ENCODE measurements at regions not wholly inside any gene's neighbourhood (a gene's known extent, or its start where the extent isn't known, plus 50 kb on each side); places are given as distances from the start of the nearest gene placed in this dataset.

DNA sequence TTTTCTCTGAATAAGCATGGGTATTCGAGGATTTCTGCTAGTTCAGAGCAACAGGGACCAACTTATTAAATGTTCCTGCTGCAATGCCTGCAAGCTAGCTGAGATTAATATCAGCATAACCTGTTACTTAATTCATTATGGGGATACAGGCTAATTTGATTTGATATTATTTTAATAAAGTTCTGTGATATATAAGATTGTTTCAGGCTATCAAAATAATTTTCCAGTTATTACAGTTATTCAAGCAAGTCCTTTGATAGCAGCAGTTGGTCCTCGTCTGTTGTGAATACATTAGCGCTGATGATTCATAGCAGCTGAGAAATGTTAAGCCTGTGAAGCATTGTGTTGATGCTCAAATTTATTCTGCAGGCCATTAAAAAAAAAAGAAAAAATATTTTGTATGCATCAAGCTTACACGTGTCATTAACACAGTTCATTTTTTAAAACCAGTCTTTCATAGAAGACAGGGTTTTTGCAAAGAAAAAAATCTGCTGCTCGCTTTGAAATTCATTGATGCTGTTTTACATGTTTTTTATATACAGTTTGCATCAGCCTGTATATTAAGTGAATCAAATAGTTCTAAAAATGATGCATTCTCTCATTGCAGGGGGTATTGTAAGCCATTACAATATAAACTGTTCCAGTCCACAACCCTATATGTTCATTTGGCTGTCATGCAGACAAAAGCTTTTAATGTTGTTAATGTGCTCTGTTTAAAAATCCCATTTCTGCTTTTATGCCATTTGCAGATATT, 482.5 kb downstream of the BCL11A start:
- no peaks in the 10 kb centered on the region for H3K27me3 Mint-ChIP-seq (ENCODE audit: insufficient read depth)
- peaks cover 45% of the 10 kb centered on the region for H3K9me3 Mint-ChIP-seq
- no peaks in the 10 kb centered on the region for H3K36me3 Mint-ChIP-seq (ENCODE audit: low read depth)
- no peak overlapping the region for H3K4me3 Mint-ChIP-seq
- TF ChIP-seq, protein P1, sequence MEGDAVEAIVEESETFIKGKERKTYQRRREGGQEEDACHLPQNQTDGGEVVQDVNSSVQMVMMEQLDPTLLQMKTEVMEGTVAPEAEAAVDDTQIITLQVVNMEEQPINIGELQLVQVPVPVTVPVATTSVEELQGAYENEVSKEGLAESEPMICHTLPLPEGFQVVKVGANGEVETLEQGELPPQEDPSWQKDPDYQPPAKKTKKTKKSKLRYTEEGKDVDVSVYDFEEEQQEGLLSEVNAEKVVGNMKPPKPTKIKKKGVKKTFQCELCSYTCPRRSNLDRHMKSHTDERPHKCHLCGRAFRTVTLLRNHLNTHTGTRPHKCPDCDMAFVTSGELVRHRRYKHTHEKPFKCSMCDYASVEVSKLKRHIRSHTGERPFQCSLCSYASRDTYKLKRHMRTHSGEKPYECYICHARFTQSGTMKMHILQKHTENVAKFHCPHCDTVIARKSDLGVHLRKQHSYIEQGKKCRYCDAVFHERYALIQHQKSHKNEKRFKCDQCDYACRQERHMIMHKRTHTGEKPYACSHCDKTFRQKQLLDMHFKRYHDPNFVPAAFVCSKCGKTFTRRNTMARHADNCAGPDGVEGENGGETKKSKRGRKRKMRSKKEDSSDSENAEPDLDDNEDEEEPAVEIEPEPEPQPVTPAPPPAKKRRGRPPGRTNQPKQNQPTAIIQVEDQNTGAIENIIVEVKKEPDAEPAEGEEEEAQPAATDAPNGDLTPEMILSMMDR (IDR thresholded peaks at IDR 0.05) = no peak
- no peak for DNase-seq
- no peak overlapping the region for H3K27ac Mint-ChIP-seq
- no peaks in the 10 kb centered on the region for H3K4me1 Mint-ChIP-seq (ENCODE audit: low read depth)

DNA sequence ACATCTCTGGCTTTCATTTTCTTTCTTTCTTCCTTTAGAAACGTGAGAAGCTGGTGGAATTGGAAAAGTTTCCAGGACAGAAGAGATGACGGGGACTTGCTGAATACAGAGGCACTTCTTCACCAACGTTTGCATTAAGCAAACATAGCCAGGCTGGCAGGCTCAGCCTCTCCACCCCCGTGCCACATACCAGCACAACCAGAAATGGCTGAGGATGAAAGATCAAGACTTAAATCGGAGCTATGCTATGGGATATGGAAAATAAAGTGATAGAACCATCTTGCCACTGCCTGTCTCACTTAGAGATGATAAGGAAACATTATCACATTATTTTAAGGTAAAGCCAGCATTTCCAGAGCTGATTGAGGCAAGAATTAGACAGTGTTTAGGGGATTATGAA, 483.3 kb downstream of the BCL11A start:
- TF ChIP-seq, protein P1 (IDR thresholded peaks at IDR 0.05) = no peak
- no peaks in the 10 kb centered on the region for H3K4me1 Mint-ChIP-seq (ENCODE audit: low read depth)
- no peak overlapping the region for H3K27ac Mint-ChIP-seq
- H3K9me3 Mint-ChIP-seq = peaks cover 39% of the 10 kb centered on the region
- no peaks in the 10 kb centered on the region for H3K36me3 Mint-ChIP-seq (ENCODE audit: low read depth)
- DNase-seq = no peak
- no peaks in the 10 kb centered on the region for H3K27me3 Mint-ChIP-seq (ENCODE audit: insufficient read depth)
- no peak overlapping the region for H3K4me3 Mint-ChIP-seq

DNA sequence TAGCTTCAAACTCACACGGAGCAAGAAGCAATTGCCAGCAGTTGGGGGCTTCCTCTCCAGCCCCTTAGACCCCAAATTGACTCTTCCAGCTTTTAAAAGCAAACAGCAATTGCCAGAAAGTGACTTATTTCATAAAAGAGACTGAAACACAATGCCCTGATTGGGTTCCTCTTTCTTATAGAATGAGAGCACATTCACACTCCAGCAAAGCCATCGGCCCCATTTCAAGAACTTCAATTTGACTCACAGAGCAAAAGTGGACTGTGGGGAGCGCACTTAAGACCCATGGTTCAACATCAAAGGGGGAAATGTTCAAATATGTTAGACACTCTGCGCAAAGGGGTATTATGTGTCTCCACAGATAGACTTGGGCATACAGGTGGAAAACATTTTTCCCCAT, 484.7 kb downstream of the BCL11A start:
- H3K4me1 Mint-ChIP-seq (ENCODE audit: low read depth) = no peaks in the 10 kb centered on the region
- H3K4me3 Mint-ChIP-seq = no peak overlapping the region
- H3K36me3 Mint-ChIP-seq (ENCODE audit: low read depth) = no peaks in the 10 kb centered on the region
- peaks cover 27% of the 10 kb centered on the region for H3K9me3 Mint-ChIP-seq
- TF ChIP-seq, protein P1 (IDR thresholded peaks at IDR 0.05) = no peak
- H3K27ac Mint-ChIP-seq = no peak overlapping the region
- DNase-seq = no peak
- H3K27me3 Mint-ChIP-seq (ENCODE audit: insufficient read depth) = no peaks in the 10 kb centered on the region

DNA sequence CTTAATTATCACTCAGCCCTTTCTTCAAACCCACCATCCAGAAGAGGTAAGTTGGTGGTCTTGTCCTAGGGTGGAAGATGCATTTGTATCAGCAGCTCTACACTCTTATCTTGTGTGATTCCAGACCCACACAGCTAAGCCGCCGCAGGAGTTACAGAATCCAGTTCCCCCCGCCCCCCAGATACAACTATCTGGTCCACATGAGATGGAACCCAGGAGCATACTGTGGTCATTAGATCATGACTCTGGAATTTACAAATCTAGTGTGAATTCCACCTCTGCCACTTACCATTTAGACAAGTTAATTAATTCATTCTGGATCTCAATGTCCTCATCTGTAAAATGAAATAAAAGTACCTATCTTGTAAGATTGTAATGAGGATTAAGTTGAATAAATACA, 486.4 kb downstream of the BCL11A start:
- Mint-ChIP-seq H3K36me3 (ENCODE audit: low read depth) (no peaks in the 10 kb centered on the region), H3K27ac (no peak overlapping the region), H3K4me1 (ENCODE audit: low read depth) (no peaks in the 10 kb centered on the region), H3K9me3 (peaks cover 20% of the 10 kb centered on the region), H3K4me3 (no peak overlapping the region), H3K27me3 (ENCODE audit: insufficient read depth) (no peaks in the 10 kb centered on the region)
- no peak for DNase-seq
- TF ChIP-seq, protein P1 (IDR thresholded peaks at IDR 0.05) = no peak

DNA sequence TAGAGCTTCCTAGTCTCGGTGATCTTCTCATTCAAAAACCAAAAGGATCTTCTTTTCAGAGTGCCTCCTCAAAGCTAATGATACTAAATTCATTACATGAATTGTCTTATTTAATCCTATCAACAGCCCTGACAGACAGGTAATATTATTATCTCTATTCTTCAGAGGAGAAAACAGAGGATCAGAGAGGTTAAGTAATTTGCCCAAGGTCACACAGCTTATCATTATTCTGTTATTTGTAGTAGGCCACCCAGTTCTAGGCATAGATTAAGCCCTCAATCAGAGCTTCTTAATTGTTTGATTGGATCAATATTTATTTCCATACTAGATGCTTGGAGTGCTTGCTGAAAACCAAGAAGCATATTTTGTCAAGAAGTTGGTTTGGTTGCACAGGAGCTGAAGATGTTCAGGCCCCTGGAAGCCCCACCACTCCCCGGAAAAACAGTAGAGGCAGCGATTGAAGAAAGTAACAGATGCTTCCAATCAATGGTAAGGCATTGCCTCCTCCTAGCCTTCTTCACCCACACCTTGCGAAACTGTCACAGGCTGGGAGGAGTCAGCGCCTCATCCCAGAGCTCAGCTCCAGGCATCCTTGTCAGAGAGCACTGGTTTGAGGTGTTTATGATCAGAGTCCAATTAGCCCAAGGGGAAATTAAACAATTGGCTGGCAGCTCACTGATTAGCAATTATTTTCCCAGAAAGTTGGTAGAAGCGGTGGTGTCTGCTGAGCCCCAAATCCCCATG, 487.2 kb downstream of the BCL11A start:
- DNase-seq = no peak
- H3K36me3 Mint-ChIP-seq (ENCODE audit: low read depth) = no peaks in the 10 kb centered on the region
- H3K27me3 Mint-ChIP-seq (ENCODE audit: insufficient read depth) = no peaks in the 10 kb centered on the region
- no peak overlapping the region for H3K4me3 Mint-ChIP-seq
- TF ChIP-seq, protein P1 (IDR thresholded peaks at IDR 0.05) = no peak
- no peak overlapping the region for H3K27ac Mint-ChIP-seq
- peaks cover 20% of the 10 kb centered on the region for H3K9me3 Mint-ChIP-seq
- H3K4me1 Mint-ChIP-seq (ENCODE audit: low read depth) = no peaks in the 10 kb centered on the region

All from HFFc6 (cell line).